K562 (cell line): ENCODE measurements at regions not wholly inside any gene's neighbourhood (a gene's known extent, or its start where the extent isn't known, plus 50 kb on each side); places are given as distances from the start of the nearest gene placed in this dataset.

Experiments
- ESRRA ChIP-seq: fragments of 450-650 bp; IDR thresholded peaks from 2 replicates; pipeline ENCODE4 v1.6.1; 2014; ENCODE audit warnings: low read depth, mild to moderate bottlenecking, moderate library complexity, borderline replicate concordance
- GABPA ChIP-seq: fragments of 200-800 bp; sonication (Bioruptor generic); conservative IDR thresholded peaks from 2 replicates; pipeline ENCODE4 v1.6.1; 2016; ENCODE audit warnings: low read depth, missing genetic modification characterization, missing compliant biosample characterization
- MXI1 ChIP-seq: IDR thresholded peaks from 2 replicates; pipeline ENCODE4 v1.6.1; 2011; ENCODE audit warnings: low read depth, mild to moderate bottlenecking, improper control_type of control experiment, low read length
- NCOA2 ChIP-seq, 2 experiments: fragments of 450-650 bp; IDR thresholded peaks; 2 replicates each; pipeline ENCODE4 v1.6.1; 2018; ENCODE audit warnings: mild to moderate bottlenecking in 2 of 2, moderate library complexity in 1 of 2; ENCODE audit not compliant: partially characterized antibody in 2 of 2
- NR3C1 ChIP-seq: sonication (generic); formaldehyde crosslinking; IDR thresholded peaks from 2 replicates; pipeline ENCODE4 v1.8.1; 2022; ENCODE audit warnings: missing genetic modification reagents
- SP2 ChIP-seq: IDR thresholded peaks from 2 replicates; pipeline ENCODE4 v1.6.1; 2011; ENCODE audit warnings: mild to moderate bottlenecking, low read depth, low read length, moderate library complexity; ENCODE audit not compliant: poor library complexity, severe bottlenecking; ENCODE audit errors: extremely low read depth
- TAF1 ChIP-seq: IDR thresholded peaks from 2 replicates; pipeline ENCODE4 v1.6.1; 2011; ENCODE audit warnings: mild to moderate bottlenecking, low read length, moderate library complexity; ENCODE audit not compliant: insufficient read depth, control insufficient read depth, severe bottlenecking; ENCODE audit errors: extremely low read depth
- YBX1 ChIP-seq: fragments of 450-650 bp; IDR thresholded peaks from 2 replicates; pipeline ENCODE4 v1.7.1; 2016; ENCODE audit warnings: mild to moderate bottlenecking
- TF ChIP-seq, protein P1 (sequence below), 3 experiments: IDR thresholded peaks in 2 of 3; conservative IDR thresholded peaks in 1 of 3; 2 replicates each; pipeline ENCODE4 v1.5.1; 2011 to 2012; ENCODE audit warnings: low read length in 3 of 3, mild to moderate bottlenecking in 3 of 3, control low read depth in 2 of 3, improper control_type of control experiment in 1 of 3, inconsistent platforms in 1 of 3, low read depth in 1 of 3, mixed read lengths in 1 of 3, moderate library complexity in 1 of 3; ENCODE audit not compliant: insufficient read depth in 2 of 3
- TF ChIP-seq, protein P2 (sequence below): sonication (generic); formaldehyde crosslinking; IDR thresholded peaks from 2 replicates; pipeline ENCODE4 v1.8.1; 2022; ENCODE audit warnings: missing genetic modification reagents
- TF ChIP-seq, protein P3 (sequence below): sonication (generic); formaldehyde crosslinking; IDR thresholded peaks from 2 replicates; pipeline ENCODE4 v1.8.0; 2023; ENCODE audit warnings: mild to moderate bottlenecking, missing genetic modification reagents

DNA sequence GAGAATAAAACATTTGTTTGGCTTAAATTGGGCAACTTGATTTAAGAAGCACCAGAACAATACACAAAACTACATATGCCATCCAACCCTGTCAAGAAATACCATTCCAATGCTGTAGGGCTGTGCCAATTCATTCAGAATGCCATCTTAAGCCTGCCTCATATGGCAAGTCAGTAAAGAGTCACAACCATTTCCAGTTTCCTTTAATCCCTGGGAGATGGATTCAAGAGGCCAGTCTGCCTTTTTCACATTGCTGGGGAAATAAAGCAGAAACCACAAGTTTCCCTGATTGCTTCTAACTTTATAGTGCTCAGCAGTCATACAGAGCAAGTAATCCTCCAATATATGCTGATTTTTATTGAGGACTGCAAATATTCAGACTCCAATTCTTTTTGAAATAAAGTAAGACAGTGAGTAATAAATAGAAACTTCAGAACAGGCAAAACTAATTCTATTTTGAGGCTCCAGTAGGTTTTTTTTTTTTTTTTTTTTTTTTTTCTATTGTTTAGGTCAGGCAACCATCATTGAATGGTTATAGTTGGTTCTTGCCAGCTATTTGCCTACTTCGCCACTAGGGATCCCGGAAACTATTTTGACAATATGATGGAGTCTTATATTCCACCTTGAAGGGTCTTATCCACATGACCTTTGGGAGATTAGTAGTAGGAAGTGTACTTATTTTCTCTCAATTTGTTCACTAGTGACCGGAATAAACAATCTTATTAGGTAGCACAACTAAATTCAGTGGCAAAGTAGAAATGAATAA lies 400.9 kb upstream of the MEF2C start:
- TF ChIP-seq SP2 (no peak), YBX1 (no peak), TAF1 (no peak), ESRRA (no peak), GABPA (tag) (no peak), NR3C1 (CRISPR knock-in tag) (no peak), NCOA2 (IDR thresholded peaks at IDR 0.05; ENCODE audit: partially characterized antibody in 2 of 2) (no peak), MXI1 (no peak)
- TF ChIP-seq, protein P1, sequence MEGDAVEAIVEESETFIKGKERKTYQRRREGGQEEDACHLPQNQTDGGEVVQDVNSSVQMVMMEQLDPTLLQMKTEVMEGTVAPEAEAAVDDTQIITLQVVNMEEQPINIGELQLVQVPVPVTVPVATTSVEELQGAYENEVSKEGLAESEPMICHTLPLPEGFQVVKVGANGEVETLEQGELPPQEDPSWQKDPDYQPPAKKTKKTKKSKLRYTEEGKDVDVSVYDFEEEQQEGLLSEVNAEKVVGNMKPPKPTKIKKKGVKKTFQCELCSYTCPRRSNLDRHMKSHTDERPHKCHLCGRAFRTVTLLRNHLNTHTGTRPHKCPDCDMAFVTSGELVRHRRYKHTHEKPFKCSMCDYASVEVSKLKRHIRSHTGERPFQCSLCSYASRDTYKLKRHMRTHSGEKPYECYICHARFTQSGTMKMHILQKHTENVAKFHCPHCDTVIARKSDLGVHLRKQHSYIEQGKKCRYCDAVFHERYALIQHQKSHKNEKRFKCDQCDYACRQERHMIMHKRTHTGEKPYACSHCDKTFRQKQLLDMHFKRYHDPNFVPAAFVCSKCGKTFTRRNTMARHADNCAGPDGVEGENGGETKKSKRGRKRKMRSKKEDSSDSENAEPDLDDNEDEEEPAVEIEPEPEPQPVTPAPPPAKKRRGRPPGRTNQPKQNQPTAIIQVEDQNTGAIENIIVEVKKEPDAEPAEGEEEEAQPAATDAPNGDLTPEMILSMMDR (IDR thresholded peaks at IDR 0.05 in 2 of 3, conservative IDR thresholded peaks at IDR 0.05 in 1 of 3; ENCODE audit: insufficient read depth in 2 of 3, low read depth in 1 of 3, low read length in 3 of 3): no peak
- TF ChIP-seq, protein P2, sequence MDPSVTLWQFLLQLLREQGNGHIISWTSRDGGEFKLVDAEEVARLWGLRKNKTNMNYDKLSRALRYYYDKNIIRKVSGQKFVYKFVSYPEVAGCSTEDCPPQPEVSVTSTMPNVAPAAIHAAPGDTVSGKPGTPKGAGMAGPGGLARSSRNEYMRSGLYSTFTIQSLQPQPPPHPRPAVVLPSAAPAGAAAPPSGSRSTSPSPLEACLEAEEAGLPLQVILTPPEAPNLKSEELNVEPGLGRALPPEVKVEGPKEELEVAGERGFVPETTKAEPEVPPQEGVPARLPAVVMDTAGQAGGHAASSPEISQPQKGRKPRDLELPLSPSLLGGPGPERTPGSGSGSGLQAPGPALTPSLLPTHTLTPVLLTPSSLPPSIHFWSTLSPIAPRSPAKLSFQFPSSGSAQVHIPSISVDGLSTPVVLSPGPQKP (CRISPR knock-in tag): no peak
- TF ChIP-seq, protein P3, sequence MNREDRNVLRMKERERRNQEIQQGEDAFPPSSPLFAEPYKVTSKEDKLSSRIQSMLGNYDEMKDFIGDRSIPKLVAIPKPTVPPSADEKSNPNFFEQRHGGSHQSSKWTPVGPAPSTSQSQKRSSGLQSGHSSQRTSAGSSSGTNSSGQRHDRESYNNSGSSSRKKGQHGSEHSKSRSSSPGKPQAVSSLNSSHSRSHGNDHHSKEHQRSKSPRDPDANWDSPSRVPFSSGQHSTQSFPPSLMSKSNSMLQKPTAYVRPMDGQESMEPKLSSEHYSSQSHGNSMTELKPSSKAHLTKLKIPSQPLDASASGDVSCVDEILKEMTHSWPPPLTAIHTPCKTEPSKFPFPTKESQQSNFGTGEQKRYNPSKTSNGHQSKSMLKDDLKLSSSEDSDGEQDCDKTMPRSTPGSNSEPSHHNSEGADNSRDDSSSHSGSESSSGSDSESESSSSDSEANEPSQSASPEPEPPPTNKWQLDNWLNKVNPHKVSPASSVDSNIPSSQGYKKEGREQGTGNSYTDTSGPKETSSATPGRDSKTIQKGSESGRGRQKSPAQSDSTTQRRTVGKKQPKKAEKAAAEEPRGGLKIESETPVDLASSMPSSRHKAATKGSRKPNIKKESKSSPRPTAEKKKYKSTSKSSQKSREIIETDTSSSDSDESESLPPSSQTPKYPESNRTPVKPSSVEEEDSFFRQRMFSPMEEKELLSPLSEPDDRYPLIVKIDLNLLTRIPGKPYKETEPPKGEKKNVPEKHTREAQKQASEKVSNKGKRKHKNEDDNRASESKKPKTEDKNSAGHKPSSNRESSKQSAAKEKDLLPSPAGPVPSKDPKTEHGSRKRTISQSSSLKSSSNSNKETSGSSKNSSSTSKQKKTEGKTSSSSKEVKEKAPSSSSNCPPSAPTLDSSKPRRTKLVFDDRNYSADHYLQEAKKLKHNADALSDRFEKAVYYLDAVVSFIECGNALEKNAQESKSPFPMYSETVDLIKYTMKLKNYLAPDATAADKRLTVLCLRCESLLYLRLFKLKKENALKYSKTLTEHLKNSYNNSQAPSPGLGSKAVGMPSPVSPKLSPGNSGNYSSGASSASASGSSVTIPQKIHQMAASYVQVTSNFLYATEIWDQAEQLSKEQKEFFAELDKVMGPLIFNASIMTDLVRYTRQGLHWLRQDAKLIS (CRISPR knock-in tag): no peak
